ENCODE measurements at regions not wholly inside any gene's neighbourhood (a gene's known extent, or its start where the extent isn't known, plus 50 kb on each side); places are given as distances from the start of the nearest gene placed in this dataset.

- no peak for TF ChIP-seq CTCF (IDR thresholded peaks at IDR 0.05; ENCODE audit: extremely low read depth, insufficient read depth, missing control alignments)
- in situ Hi-C loops (cut with MboI; ENCODE audit: low pct_unique_long_range_greater_than_20kb, low sequenced_read_pairs, unreplicated experiment) = no loop called here
- DNase-seq (ENCODE audit: low spot score) = no peak
Observed at GRCh38 chr16:79476580-79476979, 124.0 kb downstream of the MAF start.

- no peak for DNase-seq (ENCODE audit: low spot score)
- no peak for TF ChIP-seq CTCF (IDR thresholded peaks at IDR 0.05; ENCODE audit: extremely low read depth, insufficient read depth, missing control alignments)
- in situ Hi-C loops (cut with MboI; ENCODE audit: low pct_unique_long_range_greater_than_20kb, low sequenced_read_pairs, unreplicated experiment) = no loop called here
Observed at GRCh38 chr16:79475841-79476240, 124.7 kb downstream of the MAF start.

- no peak for DNase-seq (ENCODE audit: low spot score)
- in situ Hi-C loops (cut with MboI; ENCODE audit: low pct_unique_long_range_greater_than_20kb, low sequenced_read_pairs, unreplicated experiment) = no loop called here
Observed at GRCh38 chr16:79473456-79473855, 127.1 kb downstream of the MAF start.

GRCh38 chr16:79472426-79472825, 128.1 kb downstream of the MAF start:
- in situ Hi-C loops (cut with MboI; ENCODE audit: low pct_unique_long_range_greater_than_20kb, low sequenced_read_pairs, unreplicated experiment) = no loop called here
- no peak for TF ChIP-seq CTCF (IDR thresholded peaks at IDR 0.05; ENCODE audit: extremely low read depth, insufficient read depth, missing control alignments)
- DNase-seq (ENCODE audit: low spot score) = no peak

More at GRCh38 chr16:79473456-79473855, 127.1 kb downstream of the MAF start:
- TF ChIP-seq CTCF (IDR thresholded peaks at IDR 0.05; ENCODE audit: extremely low read depth, insufficient read depth, missing control alignments) = no peak

- no peak for TF ChIP-seq CTCF (IDR thresholded peaks at IDR 0.05; ENCODE audit: extremely low read depth, insufficient read depth, missing control alignments)
Observed at GRCh38 chr16:79469999-79470398, 130.5 kb downstream of the MAF start.

GRCh38 chr16:79468631-79469030, 131.9 kb downstream of the MAF start:
- no peak for DNase-seq (ENCODE audit: low spot score)
- TF ChIP-seq CTCF (IDR thresholded peaks at IDR 0.05; ENCODE audit: extremely low read depth, insufficient read depth, missing control alignments) = no peak
- in situ Hi-C loops (cut with MboI; ENCODE audit: low pct_unique_long_range_greater_than_20kb, low sequenced_read_pairs, unreplicated experiment) = no loop called here

More at GRCh38 chr16:79469999-79470398, 130.5 kb downstream of the MAF start:
- in situ Hi-C loops (cut with MboI; ENCODE audit: low pct_unique_long_range_greater_than_20kb, low sequenced_read_pairs, unreplicated experiment) = no loop called here
- no peak for DNase-seq (ENCODE audit: low spot score)

- in situ Hi-C loops (cut with MboI; ENCODE audit: low pct_unique_long_range_greater_than_20kb, low sequenced_read_pairs, unreplicated experiment) = no loop called here
- DNase-seq (ENCODE audit: low spot score) = no peak
- TF ChIP-seq CTCF (IDR thresholded peaks at IDR 0.05; ENCODE audit: extremely low read depth, insufficient read depth, missing control alignments) = no peak
Observed at GRCh38 chr16:79468121-79468552, 132.4 kb downstream of the MAF start.

Measured in GM13977 (cell line).